Psoas muscle (tissue), 7 donors: ENCODE measurements at regions not wholly inside any gene's neighbourhood (a gene's known extent, or its start where the extent isn't known, plus 50 kb on each side); places are given as distances from the start of the nearest gene placed in this dataset.

Source experiments
- ATAC-seq, 4 donors: fragments of 200-7000 bp; cut with Tn5 transposase; one replicate each; pipeline ENCODE4 v1.9.1; 2020; ENCODE audit warnings: moderate library complexity in 3 of 4, mild to moderate bottlenecking in 2 of 4
- DNase-seq, 2 donors: peaks; one replicate each; pipeline ENCODE4 v3.0.0-alpha.2; 2020
- H3K27ac ChIP-seq: fragments of 200-600 bp; one replicate; pipeline ENCODE4 v1.8.0; 2022
- H3K27me3 ChIP-seq, 3 donors: fragments of 200-600 bp in 1 of 3; one replicate each; pipeline versions ENCODE4 v1.6.1 to v1.8.0; 2013 to 2022; ENCODE audit warnings: low read length in 2 of 3, mild to moderate bottlenecking in 2 of 3, moderate library complexity in 1 of 3; ENCODE audit not compliant: insufficient read depth in 3 of 3
- H3K36me3 ChIP-seq, 2 donors: fragments of 200-600 bp in 1 of 2; one replicate each; pipeline versions ENCODE4 v1.6.1 to v1.8.0; 2013 to 2022; ENCODE audit warnings: low read depth in 1 of 2, mild to moderate bottlenecking in 1 of 2, moderate library complexity in 1 of 2; ENCODE audit not compliant: insufficient read depth in 1 of 2
- H3K4me1 ChIP-seq: fragments of 200-600 bp; one replicate; pipeline ENCODE4 v1.8.0; 2022
- H3K4me3 ChIP-seq: fragments of 200-600 bp; one replicate; pipeline ENCODE4 v1.8.0; 2022; ENCODE audit warnings: mild to moderate bottlenecking
- H3K9me3 ChIP-seq: fragments of 200-600 bp; one replicate; pipeline ENCODE4 v1.8.0; 2022
- WGBS, 3 donors: extraction: QIAGEN DNeasy Blood & Tissue Kit; methylation state at CpG; one replicate each; pipeline versions ENCODE4 v1.1.6 to v1.1.7; 2013; 5-methylcytosine and 5-hydroxymethylcytosine counted together
- intact Hi-C, 2 donors: fragments of 100-400 bp; cut with DNase I; formaldehyde crosslinking; loops; one replicate each; pipeline versions ENCODE4 v1.11.0 to v1.14.2; 2022
- TF ChIP-seq, protein P1 (sequence below): fragments of 200-600 bp; IDR thresholded peaks from one replicate; pipeline ENCODE4 v1.8.0; 2022; ENCODE audit warnings: antibody characterized with exemption
- donor health status: healthy with polysubstance abuse.
- donor health status: DM: no; HTN: no; CAD: no; lungs with moderate emphysema.
- donor health status: Bipolar disorder and iron deficiency.
- donor health status: healthy.
- donor health status: DM: yes; HTN: yes; CAD: no.
- donor health status: DM: no; HTN: no; CAD: no.
- donor health status: DM: yes; HTN: yes; CAD: no.

DNA sequence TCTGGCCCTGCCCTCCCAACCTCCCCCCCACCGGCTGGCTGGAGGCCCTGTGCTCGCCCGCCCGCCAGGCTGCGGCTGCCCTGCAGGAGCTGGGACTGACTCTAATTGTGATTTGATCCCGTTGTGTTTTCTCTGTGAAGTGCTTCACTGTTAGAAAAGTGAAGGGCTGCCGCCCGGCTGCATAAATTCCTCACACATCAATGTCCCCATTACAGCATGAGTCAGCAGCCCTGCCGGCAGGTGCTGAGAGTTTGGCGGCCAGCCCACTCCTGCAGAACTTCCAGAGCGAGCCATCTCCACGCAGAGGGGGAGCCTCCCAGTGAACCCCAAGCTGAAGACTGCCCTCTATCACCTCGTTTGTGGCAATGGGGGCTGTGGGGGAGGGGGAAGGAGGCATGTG lies 137.9 kb downstream of the DLL1 start:
- TF ChIP-seq, protein P1, sequence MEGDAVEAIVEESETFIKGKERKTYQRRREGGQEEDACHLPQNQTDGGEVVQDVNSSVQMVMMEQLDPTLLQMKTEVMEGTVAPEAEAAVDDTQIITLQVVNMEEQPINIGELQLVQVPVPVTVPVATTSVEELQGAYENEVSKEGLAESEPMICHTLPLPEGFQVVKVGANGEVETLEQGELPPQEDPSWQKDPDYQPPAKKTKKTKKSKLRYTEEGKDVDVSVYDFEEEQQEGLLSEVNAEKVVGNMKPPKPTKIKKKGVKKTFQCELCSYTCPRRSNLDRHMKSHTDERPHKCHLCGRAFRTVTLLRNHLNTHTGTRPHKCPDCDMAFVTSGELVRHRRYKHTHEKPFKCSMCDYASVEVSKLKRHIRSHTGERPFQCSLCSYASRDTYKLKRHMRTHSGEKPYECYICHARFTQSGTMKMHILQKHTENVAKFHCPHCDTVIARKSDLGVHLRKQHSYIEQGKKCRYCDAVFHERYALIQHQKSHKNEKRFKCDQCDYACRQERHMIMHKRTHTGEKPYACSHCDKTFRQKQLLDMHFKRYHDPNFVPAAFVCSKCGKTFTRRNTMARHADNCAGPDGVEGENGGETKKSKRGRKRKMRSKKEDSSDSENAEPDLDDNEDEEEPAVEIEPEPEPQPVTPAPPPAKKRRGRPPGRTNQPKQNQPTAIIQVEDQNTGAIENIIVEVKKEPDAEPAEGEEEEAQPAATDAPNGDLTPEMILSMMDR, result no peak
- intact Hi-C loops, result no loop called here
- Histone ChIP-seq H3K9me3 (no peaks in the 10 kb centered on the region), H3K27me3 (no peaks in the 10 kb centered on the region), H3K4me1 (peaks cover 13% of the 10 kb centered on the region), H3K27ac (peak overlapping the region; percentile 58), H3K4me3 (peak overlapping the region; percentile 12), H3K36me3 (no peaks in the 10 kb centered on the region)
- DNase-seq (peak in 1 of 2 donors; percentile 77), ATAC-seq (peak; percentile 69 to 83 (median 78))
- WGBS, 3 donors, result 18 to 26% (median 21%) methylated on average over 13 of the region's 13 CpGs

DNA sequence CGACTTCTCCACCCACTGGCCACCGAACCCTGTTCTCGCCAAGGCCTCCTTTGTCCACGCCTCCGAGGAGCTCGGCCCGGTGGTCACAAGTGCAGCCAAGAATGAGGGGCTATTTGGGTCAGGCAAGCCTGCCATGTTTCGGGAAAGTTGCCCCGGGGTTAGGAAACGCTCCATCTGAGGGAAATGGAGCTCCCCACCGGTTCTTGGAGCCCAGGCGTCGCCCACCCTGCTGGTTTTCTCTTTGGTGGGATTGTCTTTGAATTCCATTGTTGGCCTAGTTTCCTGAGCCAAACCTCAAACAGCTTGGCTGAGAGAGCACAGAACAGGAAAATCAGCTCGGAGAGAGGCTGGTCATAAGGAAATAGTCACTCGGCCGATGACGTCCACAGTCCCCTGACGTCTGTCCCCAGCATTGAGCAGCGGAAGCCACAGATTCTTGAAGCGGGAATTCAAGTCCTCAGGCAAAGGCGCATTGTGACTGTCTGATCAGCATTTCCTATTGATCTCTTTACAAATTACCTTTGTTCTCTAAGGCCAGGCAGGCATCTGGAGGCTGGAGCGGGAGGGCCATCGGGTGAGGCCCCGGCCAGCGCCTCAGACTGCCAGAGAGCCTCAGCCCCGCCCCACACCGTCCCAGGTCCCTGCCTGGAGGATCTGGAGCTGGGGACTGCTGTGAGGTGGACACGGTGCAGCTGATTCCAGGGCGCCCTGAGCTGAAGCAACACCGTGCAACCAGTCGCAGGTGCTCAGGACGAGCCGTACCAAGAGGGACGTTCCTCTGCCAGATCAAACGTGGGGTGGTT lies 138.6 kb downstream of the DLL1 start:
- intact Hi-C loops, result no loop called here

DNA sequence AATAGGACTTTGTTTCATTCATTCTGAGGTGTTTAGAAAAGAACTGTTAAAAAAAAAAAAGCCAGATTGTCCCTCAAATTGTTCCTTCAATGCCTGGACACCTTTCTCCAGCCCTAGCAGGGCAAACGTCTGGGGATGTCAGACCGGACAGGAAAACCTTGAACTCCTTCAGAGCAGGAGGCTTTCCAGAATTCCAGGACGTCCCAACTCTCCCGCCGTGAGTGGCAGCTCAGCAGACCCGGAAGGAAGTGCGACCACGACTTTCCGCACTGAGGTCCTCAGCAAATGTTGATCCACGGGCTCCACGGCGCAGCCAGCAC lies 139.1 kb downstream of the DLL1 start:
- no peaks in the 10 kb centered on the region for H3K36me3 ChIP-seq
- no peaks in the 10 kb centered on the region for H3K9me3 ChIP-seq
- ATAC-seq (no peak), DNase-seq (no peak)
- WGBS, 3 donors, result 63 to 84% (median 65%) methylated on average over 12 of the region's 12 CpGs
- H3K27ac ChIP-seq, result peak overlapping the region; percentile 58
- intact Hi-C loops, result no loop called here
- H3K4me1 ChIP-seq, result peaks cover 23% of the 10 kb centered on the region
- H3K4me3 ChIP-seq, result no peak overlapping the region
- H3K27me3 ChIP-seq, result no peaks in the 10 kb centered on the region
- TF ChIP-seq, protein P1, result no peak

More for the DNA sequence above, 138.6 kb downstream of the DLL1 start:
- Histone ChIP-seq H3K9me3 (no peaks in the 10 kb centered on the region), H3K36me3 (no peaks in the 10 kb centered on the region), H3K4me3 (peak overlapping the region; percentile 12), H3K27me3 (no peaks in the 10 kb centered on the region), H3K27ac (peak overlapping the region; percentile 58), H3K4me1 (peaks cover 19% of the 10 kb centered on the region)
- DNase-seq (peak; percentile 55 to 61), ATAC-seq (peak in 3 of 4 donors; percentile 40 to 50 (median 46))
- TF ChIP-seq, protein P1, result no peak
- 63 to 74% (median 70%) methylated on average over 35 of the region's 35 CpGs for WGBS, 3 donors

DNA sequence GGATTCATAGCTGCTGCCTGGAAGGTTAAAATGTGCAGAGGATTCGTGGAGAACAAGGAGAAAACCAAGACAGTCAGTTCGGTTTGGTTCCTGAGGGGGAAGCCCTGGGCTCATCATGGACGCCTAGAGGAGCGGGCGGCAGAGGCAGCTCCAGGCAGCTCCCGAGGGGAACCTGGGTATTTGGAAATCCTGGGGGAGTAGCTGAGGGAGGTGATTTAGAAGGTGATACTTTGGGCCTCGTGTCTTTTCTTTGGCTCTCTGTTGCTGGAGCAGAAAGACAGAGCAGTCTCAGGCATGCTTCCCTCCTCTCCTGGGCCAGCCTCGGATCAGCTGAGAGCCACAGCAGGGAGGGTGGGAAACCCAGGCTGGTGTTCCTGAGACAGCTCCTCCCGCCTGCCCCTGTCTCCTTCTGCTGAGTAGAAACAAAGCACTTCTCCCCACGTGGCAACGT lies 139.5 kb downstream of the DLL1 start:
- ATAC-seq (no peak), DNase-seq (peak in 1 of 2 donors; percentile 38)
- no peaks in the 10 kb centered on the region for H3K27me3 ChIP-seq
- TF ChIP-seq, protein P1, result no peak
- peaks cover 23% of the 10 kb centered on the region for H3K4me1 ChIP-seq
- H3K9me3 ChIP-seq, result no peaks in the 10 kb centered on the region
- no peaks in the 10 kb centered on the region for H3K36me3 ChIP-seq
- 72 to 75% (median 75%) methylated on average over 11 of the region's 11 CpGs for WGBS, 3 donors
- H3K4me3 ChIP-seq, result no peak overlapping the region
- peak overlapping the region; percentile 58 for H3K27ac ChIP-seq
- intact Hi-C loops, result no loop called here

DNA sequence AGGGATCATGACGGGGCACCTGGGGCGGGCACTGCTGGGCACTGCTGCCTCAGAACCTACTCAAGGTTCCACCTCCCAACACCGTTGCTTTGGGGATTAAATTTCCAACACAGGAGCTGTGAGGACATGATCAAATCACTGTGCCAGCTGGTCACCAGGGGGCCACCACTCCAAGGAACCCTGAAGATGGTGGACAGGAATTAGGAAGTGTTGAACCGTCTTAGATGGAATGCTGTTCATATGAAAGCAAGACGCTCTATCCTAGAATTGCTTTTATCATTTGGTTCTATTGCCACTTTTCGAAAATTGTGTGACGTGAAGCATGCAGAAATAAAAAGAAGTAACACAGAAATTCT lies 140.3 kb downstream of the DLL1 start:
- intact Hi-C loops, result no loop called here
- no peaks in the 10 kb centered on the region for H3K27me3 ChIP-seq
- H3K4me3 ChIP-seq, result no peak overlapping the region
- ATAC-seq (no peak), DNase-seq (no peak)
- no peak overlapping the region for H3K27ac ChIP-seq
- TF ChIP-seq, protein P1, result no peak
- H3K9me3 ChIP-seq, result no peaks in the 10 kb centered on the region
- H3K36me3 ChIP-seq, result no peaks in the 10 kb centered on the region
- WGBS, 3 donors, result 65 to 83% (median 74%) methylated on average over 7 of the region's 7 CpGs
- peaks cover 23% of the 10 kb centered on the region for H3K4me1 ChIP-seq
